GM12878 (cell line): ENCODE measurements at regions not wholly inside any gene's neighbourhood (a gene's known extent, or its start where the extent isn't known, plus 50 kb on each side); places are given as distances from the start of the nearest gene placed in this dataset.

Experiments
- CBX5 ChIP-seq: sonication (generic); IDR thresholded peaks from 2 replicates; pipeline ENCODE4 v1.6.1; 2016; ENCODE audit warnings: low read depth, moderate library complexity, mild to moderate bottlenecking, inconsistent platforms
- CEBPB ChIP-seq, 2 experiments: fragments of 150-350 bp in 1 of 2; IDR thresholded peaks; 2 replicates each; pipeline ENCODE4 v1.6.1; 2012 to 2014; ENCODE audit warnings: low read depth in 2 of 2, low read length in 2 of 2, borderline replicate concordance in 1 of 2, inconsistent platforms in 1 of 2
- CTCF ChIP-seq, 3 experiments: IDR thresholded peaks in 2 of 3; conservative IDR thresholded peaks in 1 of 3; 2 replicates each; pipeline ENCODE4 v1.5.1; 2011; ENCODE audit warnings: low read depth in 3 of 3, low read length in 3 of 3, mild to moderate bottlenecking in 3 of 3, control low read depth in 2 of 3, moderate library complexity in 2 of 3, inconsistent platforms in 1 of 3, mixed read lengths in 1 of 3; ENCODE audit not compliant: control insufficient read depth in 2 of 3, insufficient read depth in 1 of 3; ENCODE audit errors: extremely low read depth in 1 of 3
- EP300 ChIP-seq, 2 experiments: fragments of 150-350 bp in 1 of 2; IDR thresholded peaks; 2 replicates each; pipeline ENCODE4 v1.6.1; 2011 to 2012; ENCODE audit warnings: low read depth in 2 of 2, low read length in 2 of 2, borderline replicate concordance in 1 of 2, improper control_type of control experiment in 1 of 2, inconsistent platforms in 1 of 2; ENCODE audit not compliant: control insufficient read depth in 1 of 2
- ESRRA ChIP-seq: IDR thresholded peaks from 2 replicates; pipeline ENCODE4 v1.6.1; 2012; ENCODE audit warnings: mild to moderate bottlenecking, low read length, improper control_type of control experiment
- JUND ChIP-seq: IDR thresholded peaks from 2 replicates; pipeline ENCODE4 v1.6.1; 2012; ENCODE audit warnings: low read depth, mild to moderate bottlenecking, low read length, improper control_type of control experiment, moderate library complexity
- POLR2AphosphoS5 ChIP-seq: IDR thresholded peaks from 2 replicates; pipeline ENCODE4 v1.6.1; 2011; ENCODE audit warnings: mild to moderate bottlenecking, low read length, inconsistent platforms
- ZZZ3 ChIP-seq: IDR thresholded peaks from 2 replicates; pipeline ENCODE4 v1.6.1; 2011; ENCODE audit warnings: low read depth; ENCODE audit not compliant: control insufficient read depth, insufficient read length
- TF ChIP-seq, protein P1 (sequence below): IDR thresholded peaks from 2 replicates; pipeline ENCODE4 v1.6.1; 2012; ENCODE audit warnings: mild to moderate bottlenecking, low read depth, low read length

- TF ChIP-seq CEBPB (IDR thresholded peaks at IDR 0.05; ENCODE audit: borderline replicate concordance in 1 of 2, low read depth in 2 of 2, low read length in 2 of 2) (no peak), EP300 (IDR thresholded peaks at IDR 0.05; ENCODE audit: borderline replicate concordance in 1 of 2, control insufficient read depth in 1 of 2, low read depth in 2 of 2, low read length in 2 of 2) (no peak), CTCF (IDR thresholded peaks at IDR 0.05 in 2 of 3, conservative IDR thresholded peaks at IDR 0.05 in 1 of 3; ENCODE audit: control insufficient read depth in 2 of 3, extremely low read depth in 1 of 3, insufficient read depth in 1 of 3, low read depth in 3 of 3, low read length in 3 of 3) (no peak), ESRRA (no peak), POLR2AphosphoS5 (no peak), JUND (no peak), ZZZ3 (no peak), CBX5 (no peak)
- TF ChIP-seq, protein P1, sequence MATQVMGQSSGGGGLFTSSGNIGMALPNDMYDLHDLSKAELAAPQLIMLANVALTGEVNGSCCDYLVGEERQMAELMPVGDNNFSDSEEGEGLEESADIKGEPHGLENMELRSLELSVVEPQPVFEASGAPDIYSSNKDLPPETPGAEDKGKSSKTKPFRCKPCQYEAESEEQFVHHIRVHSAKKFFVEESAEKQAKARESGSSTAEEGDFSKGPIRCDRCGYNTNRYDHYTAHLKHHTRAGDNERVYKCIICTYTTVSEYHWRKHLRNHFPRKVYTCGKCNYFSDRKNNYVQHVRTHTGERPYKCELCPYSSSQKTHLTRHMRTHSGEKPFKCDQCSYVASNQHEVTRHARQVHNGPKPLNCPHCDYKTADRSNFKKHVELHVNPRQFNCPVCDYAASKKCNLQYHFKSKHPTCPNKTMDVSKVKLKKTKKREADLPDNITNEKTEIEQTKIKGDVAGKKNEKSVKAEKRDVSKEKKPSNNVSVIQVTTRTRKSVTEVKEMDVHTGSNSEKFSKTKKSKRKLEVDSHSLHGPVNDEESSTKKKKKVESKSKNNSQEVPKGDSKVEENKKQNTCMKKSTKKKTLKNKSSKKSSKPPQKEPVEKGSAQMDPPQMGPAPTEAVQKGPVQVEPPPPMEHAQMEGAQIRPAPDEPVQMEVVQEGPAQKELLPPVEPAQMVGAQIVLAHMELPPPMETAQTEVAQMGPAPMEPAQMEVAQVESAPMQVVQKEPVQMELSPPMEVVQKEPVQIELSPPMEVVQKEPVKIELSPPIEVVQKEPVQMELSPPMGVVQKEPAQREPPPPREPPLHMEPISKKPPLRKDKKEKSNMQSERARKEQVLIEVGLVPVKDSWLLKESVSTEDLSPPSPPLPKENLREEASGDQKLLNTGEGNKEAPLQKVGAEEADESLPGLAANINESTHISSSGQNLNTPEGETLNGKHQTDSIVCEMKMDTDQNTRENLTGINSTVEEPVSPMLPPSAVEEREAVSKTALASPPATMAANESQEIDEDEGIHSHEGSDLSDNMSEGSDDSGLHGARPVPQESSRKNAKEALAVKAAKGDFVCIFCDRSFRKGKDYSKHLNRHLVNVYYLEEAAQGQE, result no peak
Observed at GRCh38 chr1:13970631-13971247, 270.8 kb downstream of the PRDM2 start.
